NCI-H2196 (cell line): ENCODE measurements at regions not wholly inside any gene's neighbourhood (a gene's known extent, or its start where the extent isn't known, plus 50 kb on each side); places are given as distances from the start of the nearest gene placed in this dataset.
"Not testable (repeated sequence)": the region's sequence is repeated elsewhere in the genome, so short reads cannot be mapped to it uniquely, and the experiment has no call there.

Source experiments
- DNase-seq: peaks from one replicate; lab custom pipeline; 2025; ENCODE audit not compliant: unreplicated experiment; lab: John Stamatoyannopoulos, UW

DNA sequence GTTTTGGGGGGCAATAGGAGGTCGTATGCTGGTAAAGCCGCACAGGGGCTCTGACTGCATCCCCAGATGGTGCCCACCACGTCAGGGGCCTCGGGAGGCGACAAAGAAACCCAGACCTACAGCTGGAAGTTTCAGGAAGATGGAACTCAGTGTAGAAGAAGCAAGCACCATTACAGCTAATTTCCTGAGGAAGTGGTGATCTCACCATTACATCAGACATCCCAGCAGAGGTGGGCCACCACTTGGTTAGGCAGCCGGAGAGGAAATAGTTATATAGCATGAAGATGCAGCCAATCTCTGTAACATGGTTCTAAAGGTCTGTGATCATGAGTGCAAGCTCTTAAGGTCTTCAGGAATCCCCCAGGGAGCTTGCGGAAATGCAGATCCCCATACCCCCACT, 127.3 kb upstream of the PCBD1 start:
- no peak for DNase-seq

DNA sequence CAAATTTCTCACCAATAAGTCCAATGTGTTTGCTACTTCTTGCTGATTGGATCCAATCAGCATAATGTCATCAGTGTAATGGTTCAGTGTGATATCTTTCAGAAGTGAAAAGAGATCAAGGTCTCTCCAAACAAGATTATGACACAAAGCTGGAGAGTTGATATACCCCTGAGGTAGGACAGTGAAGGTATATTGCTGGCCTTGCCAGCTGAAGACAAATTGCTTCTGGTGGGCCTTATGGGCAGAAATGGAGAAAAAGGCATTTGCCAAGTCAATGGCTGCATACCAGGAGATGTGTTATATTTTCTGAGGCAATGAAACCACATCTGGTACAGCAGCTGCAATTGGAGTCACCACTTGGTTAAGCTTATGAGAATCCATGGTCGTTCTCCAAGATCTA, 131.7 kb upstream of the PCBD1 start:
- not testable (repeated sequence) for DNase-seq

DNA sequence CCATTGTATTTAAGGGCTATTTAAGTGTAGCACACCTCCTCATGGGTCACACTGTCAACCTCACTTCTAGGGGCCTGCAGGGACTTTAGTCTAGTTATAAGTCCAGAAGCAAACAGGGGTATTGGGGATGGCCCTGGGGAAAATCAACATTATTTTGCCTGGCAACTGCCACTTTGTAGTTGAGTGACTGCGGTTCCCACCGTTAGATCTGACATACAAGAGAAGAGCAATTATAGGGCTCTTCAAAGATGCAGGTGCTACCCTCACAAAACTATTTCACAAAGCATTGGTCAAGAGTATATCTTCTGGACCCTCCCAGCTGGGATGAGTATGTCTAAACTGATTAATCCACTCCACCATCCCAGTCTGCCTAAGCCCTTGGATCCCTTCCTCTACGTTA, 133.0 kb upstream of the PCBD1 start:
- DNase-seq = no peak

DNA sequence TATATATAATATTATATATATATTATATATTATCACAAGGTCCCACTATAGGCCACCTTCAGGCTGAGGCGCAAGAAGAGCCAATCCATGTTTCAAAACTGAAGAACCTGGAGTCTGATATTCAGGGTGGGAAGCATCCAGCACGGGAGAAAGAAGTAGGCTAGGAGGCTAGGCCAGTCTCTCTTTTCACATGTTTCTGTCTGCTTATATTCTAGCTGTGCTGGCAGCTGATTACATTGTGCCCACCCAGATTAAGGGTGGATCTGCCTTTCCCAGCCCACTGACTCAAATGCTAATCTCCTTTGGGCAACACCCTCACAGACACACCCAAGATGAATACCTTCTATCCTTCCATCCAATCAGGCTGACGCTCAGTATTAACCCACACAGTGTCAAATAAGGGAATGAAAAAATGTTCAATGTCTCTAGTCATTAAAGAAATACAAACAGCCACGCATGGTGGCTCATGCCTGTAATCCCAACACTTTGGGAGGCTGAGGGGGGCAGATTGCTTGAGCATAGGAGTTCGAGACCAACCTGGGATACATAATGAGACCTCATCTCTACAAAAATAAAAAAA, 135.4 kb upstream of the PCBD1 start:
- no peak for DNase-seq

DNA sequence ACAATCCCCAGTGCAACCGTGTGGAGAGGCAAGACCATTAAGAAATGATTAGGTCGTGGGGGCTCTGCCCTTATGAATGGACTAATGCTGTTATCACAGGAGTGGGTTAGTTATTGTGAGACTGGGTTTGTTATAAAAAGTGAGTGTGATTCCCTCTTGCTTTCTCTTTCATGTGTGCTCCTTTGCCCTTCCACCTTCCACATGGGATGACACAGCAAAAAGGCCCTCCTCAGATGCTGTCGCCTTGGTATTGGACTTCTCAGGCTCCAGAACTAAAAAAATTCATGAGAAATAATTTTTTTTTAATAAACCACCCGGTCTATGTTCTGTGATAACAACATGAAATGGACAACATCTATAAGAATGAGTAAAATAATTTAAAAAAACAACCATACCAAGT, 136.1 kb upstream of the PCBD1 start:
- no peak for DNase-seq

DNA sequence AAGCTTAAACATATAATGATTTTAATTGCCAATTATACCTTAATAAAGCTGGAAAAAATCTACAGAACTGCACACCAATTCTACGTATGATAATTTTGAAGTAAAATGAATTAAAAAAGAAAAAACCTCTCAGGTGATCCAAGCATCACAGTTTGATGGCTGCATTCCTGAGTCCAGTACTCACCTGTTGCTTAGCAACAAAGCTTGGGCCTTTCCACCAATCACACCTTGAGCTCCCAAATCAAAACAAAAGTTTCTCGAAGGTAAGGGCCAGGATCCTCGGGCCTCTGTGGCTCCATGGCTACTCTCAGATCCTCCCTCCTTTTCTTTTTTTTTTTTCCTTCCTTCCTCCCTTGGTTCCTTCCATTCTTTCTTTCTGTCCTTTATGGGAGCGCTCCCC, 137.2 kb upstream of the PCBD1 start:
- DNase-seq = no peak

DNA sequence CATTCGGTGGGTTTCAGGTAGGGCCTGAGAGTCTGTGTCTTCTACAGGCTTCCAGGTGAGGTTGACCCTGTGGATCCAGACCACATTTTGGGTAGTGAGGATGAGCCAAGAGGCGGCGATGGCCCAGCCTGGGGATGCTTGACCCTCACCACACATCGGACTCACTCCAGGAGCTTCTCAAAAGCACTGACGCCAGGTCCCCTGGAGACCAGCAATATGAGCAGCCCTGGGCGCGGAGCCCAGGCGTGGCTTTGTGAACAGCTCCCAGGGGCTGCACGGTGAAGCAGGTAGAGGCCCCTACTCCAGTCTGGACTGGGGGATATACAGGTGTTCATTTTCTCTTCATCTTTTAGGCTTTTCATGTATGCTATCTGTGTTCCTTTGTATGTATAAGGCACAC, 139.7 kb upstream of the PCBD1 start:
- no peak for DNase-seq

DNA sequence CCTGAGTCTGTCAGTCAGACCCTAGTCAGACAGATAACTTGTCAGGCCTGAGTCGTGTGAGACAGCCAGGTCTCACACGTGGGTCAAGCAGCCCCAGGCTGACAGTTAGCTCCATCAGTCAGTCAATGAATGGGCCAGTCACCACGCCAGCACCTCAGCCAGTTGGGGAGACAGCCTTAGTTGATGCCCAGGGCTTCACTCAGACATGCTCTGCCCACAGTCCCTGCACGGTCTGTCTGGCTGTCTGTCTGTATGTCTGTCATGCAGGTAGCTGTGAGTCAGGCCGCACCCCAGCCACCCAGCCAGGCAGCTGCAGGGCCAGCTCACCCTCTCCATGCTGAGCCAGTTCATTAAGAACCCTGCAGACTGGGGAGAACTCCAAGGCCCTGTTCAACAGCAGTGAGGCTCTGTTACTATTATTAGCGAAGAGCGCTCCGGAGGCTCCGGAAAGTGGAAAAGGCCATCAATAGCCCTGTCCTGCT, 141.1 kb upstream of the PCBD1 start:
- DNase-seq = no peak

DNA sequence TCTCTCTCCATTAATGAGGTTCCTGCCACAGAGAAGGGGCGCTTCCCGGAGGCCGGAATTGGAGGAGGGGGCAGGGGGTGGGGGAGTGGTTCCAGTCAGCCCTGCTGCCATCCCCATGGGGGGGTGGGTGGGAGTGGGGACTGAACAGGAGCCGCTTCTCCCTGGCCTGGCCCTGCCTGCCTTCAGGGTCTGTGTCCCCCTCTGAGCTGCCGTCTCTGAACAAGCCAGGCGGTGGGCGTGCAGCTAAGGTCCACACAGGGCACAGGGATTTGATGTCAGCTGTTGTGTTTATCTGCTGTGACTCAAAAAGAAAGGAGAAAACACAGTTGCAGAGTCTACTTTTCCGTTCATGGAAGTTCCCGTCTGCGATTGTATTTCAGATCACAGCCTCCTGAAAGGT, 141.5 kb upstream of the PCBD1 start:
- DNase-seq = no peak

DNA sequence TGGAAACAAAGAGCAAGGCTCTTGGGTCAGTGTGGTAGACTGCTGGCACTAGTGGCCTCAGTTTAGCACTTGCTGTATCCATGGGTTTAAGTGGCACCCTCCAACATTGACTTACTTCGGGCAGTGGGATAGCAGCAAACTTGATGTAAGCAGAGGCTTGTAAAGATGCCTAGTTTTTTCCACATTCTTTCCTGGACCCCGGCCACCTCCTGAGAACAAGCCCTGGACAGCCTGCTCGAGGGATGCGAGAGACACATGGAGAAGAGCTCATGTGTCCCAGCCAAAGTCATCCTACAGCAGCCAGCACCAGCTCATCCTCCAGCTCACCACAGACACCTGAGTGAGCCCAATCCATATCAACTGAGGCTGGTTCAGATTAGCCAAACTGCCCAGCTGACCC, 142.7 kb upstream of the PCBD1 start:
- no peak for DNase-seq

DNA sequence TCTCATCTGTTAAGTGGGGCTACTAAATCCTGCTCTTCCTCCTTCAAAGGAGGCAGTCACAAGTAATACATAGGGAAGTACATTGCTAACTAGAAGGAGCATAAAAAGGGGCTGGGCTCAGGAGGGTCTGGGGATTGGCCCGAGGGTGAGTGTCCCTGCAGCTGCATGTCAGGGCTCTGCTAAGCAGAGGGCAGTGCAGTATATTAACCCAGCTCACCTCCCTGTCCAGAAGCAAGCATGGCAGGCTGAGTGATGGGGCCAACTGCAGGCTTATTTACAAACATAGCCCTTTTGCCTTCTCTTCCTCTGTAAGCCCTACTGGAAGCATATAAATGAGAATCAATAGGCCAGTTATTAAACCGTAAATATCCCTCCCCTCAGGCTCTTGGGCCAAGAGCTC, 143.2 kb upstream of the PCBD1 start:
- DNase-seq = no peak

DNA sequence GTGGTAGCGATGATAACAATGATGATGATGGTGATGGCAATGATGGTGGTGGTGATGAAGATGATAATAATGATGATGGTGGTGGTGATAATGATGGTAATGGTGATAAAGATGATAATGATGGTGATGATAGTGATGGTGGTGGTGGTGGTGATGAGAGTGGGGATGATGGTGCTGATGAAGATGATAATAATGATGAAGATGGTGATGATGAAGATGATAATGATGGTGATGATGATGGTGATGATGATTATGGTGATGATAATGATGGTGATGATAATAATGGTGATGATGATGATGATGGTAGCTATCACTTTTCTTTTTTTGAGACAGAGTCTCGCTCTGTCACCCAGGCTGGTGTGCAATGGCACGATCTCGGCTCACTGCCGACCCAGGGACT, 144.5 kb upstream of the PCBD1 start:
- DNase-seq = no peak

DNA sequence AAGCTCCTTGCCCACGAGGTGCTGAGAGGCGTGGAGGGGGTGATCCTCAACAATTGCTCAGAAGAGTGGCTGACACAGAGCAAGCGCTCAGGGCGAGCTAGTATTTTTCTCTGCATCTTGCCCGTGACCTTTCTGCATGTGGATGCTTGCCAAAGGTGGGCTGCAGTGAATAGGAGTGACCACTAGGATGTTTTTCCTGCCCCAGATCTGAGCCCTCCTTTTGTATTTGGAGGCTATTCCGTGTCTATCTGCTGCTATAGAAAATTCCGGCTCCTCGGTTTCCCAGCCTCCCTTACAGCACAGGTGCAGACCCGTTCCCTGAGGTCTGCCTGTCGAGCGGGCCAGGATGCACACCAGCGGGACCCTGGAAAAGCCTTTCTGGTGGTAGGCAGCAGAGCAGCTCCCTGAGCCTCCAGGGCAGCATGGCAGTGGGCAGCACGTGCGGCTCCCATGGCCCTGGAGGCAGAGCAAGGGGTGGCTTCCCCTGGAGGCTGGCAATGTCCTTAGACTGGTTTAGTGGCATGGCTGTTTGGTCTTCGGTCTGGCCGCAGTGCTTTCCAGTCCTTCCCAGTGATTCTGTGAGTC, 145.1 kb upstream of the PCBD1 start:
- no peak for DNase-seq

DNA sequence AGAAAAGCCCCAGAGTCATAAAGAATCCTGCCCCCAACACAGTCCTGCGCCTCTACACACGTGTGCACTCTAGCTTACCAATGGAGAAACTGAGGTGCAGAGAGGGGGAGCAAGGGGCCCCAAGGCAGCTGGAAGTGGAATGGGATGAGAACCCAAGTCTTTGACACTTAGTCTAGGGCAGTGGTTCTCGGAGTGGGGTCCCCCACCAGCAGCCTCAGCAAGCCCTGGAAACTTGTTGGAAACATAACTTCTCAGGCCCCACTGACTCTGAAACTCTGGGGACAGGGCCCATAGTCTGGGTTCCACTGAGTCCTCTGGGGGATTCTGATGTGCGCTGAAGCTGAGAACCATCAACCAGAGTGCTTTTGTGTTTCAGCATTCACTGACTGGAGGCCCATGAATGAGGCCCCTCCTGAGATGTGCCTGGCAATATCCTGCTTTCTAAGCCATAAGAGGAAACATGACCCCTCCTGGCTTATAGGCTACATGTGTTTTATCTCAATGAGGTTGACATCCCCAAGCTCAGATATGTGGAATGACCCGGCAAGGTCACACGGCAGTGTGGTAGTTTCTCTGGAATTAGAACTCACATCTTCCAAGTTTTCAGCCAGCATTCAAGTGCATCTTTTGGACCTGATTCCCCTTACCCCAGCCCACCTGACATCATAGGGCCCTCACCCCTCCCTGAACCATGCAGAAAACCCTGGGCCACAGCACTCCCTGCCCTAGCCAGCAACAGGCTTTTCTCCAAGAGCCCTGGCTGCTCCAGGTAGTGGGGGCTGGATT, 147.3 kb upstream of the PCBD1 start:
- DNase-seq = no peak

DNA sequence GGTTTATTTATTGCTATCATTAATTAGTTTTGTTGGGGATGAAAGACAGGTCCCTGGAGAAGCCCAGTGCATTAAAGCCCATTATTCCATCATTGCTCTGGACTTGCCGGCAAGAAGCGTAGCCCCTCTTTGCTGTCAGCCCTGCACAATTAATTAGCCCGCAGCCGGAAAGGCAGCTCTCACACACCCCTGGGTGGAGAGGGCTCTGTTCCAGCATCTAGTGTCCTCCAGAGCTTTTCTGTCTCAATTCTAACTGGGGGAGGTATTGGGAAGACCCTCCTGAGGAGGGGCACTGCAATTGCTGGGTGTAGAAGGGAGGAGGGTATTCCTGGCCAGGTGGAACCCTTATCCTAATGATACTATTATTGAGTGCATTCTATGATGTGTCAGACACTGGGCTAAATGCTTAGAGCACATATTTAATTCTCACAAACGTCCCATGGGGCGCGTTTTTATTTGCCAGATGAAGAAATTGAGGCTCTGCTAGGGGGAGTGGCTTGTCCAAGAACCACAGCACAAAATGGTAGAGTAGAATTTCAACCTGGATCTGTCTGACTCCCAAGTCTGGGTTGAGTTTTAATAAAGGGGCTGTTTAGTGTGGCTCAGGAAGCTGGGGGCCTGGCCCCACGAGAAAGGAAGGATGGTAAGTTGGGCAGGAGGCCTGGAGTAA, 148.1 kb upstream of the PCBD1 start:
- no peak for DNase-seq

DNA sequence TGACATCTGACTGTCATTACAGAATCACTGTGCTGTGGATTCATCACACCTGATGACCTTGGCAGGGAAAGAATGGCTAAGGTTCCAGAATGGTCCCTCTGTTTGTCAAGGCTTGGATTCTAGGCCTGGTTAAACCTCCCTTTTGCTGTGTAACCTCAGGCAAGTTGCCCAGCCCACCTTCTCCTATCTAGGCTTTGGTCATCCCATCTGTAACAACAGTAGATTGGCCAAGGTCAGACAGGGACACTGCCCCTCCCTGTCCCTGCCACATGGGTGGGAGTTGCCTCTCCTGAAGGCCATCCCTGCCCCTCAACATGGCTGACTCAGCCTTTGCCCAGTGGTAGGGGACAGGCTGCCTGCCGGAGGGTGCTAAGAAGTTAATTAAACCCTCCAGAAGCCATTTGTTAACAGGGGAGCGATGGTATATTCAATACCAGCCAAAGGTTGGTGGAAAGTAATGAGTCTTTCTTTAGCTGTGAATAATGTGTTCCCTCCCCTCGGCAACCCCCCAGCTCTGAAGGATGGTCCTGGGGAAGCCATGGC, 149.8 kb upstream of the PCBD1 start:
- no peak for DNase-seq

DNA sequence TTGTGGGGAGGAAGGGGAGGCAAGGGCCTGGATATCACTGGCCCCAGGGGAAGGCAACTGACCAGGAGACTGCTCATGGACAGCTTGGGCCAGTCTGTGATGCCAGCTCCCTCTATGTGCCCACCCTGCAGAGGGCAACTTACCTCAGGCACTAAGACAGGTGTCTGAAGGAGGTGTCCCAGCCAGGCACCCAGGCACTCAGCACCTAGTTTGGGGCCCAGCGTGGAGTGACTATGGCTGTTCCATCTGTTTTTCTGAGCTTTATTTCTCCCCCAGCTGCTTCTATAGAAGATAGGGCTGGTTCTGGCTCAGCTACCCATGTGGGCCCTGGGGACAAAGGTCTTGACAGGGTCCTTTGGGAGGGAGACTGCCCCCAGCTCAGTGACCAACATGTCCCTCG, 150.6 kb upstream of the PCBD1 start:
- DNase-seq = no peak

DNA sequence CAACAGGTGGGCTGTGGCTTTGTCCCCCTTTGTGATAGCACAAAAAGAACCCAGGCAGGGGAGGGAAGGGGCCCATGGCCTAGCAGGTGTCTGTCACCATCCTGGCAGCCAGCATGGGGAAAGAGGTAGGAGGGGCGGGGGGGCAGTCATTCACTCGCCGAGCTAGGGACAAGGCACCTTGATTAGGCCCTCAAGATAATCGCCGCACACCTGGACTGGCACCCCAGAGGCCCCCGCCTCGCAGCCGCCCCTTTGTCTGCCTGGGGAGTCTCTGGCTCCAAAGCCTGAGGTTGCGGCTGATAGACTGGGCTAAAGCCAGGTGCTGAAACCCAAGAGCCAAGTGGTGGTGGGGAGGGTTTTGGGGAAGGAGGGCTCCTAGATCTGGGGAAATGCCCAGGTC, 151.2 kb upstream of the PCBD1 start:
- DNase-seq = no peak

DNA sequence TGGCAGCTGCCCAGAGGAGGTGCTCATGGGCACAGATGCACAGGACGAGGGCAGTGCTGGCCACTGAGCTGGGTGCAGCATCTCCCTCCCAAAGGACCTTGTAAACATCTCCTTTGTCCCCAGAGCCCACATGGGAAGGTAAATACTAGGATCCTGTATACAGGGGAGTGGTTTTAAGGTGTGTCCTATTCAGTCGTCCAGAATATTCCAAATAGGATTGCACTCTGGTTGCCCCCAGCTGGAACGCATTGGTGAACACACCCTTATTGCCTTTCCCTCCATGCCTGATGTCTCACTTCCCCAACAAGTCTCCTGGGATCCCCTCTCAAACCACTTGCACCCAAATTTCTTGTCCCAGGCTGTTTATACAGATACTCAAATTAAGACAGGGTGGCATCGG, 152.0 kb upstream of the PCBD1 start:
- no peak for DNase-seq

DNA sequence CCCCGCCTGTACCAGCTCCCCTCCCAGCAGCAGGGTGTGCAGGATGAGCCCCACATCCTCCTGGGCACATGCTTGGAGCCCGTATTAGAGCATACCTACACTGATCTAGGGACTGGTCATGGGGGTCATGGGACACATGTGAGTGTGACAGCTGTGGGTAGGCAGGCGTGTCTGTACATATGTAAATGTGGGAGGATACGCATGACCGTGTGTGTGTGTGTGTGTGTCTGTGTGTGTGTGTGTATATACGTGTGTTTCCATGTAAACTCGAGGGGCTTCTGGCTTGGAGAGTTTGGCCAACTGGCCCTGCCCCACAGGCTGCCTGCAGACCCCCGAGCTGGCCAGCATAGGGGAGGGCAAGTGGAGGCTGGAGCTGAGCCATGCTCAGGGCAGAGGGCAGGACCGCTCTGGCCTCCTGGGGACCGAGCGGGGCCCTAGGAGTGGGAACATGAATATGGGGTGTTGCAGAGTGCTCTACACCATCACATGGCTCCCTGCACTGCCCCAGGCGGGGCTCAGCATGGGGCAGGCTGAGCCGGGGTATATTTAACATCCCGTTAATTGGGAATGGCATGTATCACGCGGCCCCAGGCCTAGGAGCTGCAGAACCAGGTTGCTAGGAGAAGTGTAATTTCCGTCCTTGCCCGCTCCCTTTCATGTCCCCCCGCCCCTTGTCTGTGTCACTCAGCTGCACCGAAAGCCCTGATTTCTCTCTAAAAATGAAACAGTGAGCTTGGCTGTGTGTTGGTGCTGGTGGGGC, 152.7 kb upstream of the PCBD1 start:
- DNase-seq = no peak

DNA sequence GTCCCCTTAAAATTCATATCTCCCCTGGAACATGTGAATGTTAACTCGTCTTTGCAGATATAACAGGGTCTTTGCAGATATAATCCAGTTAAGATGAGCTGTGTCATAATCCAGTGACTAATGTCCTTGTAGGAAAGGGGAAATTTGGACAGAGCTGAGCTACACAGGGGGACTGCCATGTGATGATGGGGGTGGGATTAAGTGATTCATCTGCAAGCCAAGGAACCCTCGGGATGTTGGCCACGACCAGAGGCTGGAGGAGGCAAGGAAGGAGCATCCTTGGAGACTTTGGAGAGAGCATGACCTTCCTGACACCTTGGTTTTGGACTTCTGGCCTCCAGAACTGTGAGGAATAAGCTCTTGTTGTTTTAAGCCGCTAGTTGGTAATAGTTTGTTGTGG, 153.9 kb upstream of the PCBD1 start:
- no peak for DNase-seq
